ENCODE measurements at regions not wholly inside any gene's neighbourhood (a gene's known extent, or its start where the extent isn't known, plus 50 kb on each side); places are given as distances from the start of the nearest gene placed in this dataset.
"Not testable (repeated sequence)": the region's sequence is repeated elsewhere in the genome, so short reads cannot be mapped to it uniquely, and the experiment has no call there.

DNA sequence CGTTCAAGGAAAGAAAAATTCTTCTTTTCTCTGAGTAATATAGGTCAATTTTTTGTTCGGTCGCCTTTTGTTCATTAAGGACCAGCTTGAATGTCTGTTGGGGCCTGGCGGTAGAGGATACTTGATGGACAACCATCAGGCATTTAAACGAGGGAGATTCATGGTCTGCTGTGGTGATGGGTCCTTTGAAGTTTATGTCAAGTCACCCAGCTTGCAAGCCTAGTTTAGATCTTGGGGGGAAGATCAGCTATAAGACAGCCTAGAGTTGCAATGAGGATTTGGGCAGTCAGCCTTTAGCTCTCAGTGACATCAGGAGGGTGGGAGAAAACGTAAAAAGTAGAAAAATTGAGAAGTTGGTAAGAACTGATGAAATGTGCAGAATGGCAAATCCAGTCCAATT, 80.2 kb upstream of the SPRY4 start:
- no peak for DNase-seq (ENCODE audit: low spot score)

DNA sequence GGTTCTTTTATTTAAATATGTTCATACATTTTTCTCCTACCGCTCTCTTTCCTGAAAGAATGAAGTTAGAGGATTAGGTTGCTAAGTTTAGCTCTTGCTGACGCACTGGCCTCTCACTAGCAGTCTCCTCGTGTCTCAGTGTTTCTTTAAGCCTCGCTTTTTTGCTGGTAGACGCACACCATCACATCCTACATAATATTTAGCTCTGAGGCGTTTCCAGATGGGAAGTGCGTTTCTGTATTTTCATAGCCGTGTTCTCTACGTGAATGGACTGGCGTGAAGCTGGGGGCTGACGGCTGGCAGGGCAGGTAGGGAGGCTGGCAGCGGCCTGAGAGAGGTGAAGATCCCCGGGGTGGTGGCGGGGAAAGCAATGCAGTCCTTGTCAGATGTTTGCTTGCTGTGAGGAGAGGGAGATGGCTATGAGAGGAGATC, 79.2 kb upstream of the SPRY4 start:
- no peak for DNase-seq (ENCODE audit: low spot score)

DNA sequence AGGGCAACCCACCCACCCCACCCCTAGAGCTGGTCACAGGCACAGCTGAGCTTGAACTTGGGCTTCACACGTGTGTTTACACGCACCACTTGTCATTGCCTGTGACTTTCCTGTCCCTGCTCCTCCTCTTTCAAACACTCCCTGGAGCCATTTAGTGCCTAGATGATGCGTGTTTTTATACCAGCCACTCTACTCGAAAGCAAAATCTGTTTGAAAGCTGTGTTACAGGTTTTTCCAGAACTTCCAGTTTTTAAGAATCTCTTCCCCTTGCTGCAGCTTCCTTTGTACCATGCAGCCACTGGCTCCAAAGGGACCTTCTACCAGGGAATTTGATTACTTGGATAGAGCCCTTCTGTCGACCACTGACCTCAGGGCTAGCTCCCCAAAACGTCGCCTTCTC, 78.8 kb upstream of the SPRY4 start:
- DNase-seq (ENCODE audit: low spot score) = no peak

DNA sequence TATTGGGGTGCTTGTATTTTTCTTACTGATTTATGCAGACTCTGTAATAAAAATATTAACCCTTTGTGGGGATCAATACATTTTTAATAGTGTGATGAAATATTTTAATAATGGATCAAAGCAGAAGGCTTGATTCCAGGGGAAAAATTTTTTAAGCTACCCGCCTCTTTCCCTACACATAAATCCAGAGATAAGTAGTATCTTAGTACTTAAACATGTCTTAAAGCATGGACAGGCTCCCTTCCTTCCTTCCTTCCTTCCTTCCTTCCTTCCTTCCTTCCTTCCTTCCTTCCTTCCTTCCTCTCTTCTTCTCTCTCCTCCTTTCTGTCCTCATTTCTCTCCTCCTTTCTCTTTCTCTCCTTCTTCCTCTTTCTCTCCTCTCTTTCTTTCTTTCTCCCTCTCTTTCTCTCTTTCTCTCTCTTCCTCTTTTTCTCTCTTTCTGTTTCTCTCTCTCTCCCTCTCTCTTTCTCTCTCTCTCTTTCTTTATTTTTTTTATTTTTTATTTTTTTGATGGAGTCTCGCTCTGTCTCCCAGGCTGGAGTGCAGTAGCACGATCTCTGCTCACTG, 78.0 kb upstream of the SPRY4 start:
- DNase-seq (ENCODE audit: low spot score) = no peak

GRCh38 chr5:142400415-142400814, 75.6 kb upstream of the SPRY4 start:
- no peak for DNase-seq (ENCODE audit: low spot score)

GRCh38 chr5:142399891-142400290, 75.1 kb upstream of the SPRY4 start:
- no peak for DNase-seq (ENCODE audit: low spot score)

- DNase-seq (ENCODE audit: low spot score) = no peak
Observed at GRCh38 chr5:142398730-142399055, 73.9 kb upstream of the SPRY4 start.

GRCh38 chr5:142398011-142398729, 73.3 kb upstream of the SPRY4 start:
- not testable (repeated sequence) for DNase-seq (ENCODE audit: low spot score)

- DNase-seq (ENCODE audit: low spot score) = no peak
Observed at GRCh38 chr5:142397178-142397577, 72.4 kb upstream of the SPRY4 start.

DNA sequence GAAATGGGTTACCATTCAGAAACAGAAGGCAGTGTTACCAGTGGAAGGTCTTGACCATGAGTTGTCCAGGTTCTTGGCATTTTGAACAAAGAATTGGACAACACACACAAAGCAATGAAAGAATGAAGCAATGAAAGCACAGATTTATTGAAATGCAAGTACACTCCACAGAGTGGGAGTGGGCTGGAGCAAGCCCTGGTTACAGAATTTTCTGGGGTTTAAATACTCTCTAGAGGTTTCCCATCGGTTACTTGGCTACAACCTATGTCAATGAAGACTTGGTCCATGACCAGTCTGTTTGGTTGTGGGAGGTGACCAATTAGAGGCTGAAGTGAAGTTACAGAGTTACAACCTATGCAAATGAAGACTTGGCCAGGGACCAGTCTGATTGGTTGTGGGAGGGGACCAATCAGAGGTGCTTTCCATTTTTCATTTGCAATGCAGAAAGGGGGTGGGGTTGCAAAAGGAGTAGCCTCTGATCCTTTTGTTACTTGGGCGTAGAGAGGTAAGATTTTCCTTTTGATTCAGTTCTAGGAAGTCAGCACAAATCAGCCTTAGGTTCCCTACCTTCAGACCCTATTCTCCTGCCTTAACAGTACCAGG, 71.7 kb upstream of the SPRY4 start:
- no peak for DNase-seq (ENCODE audit: low spot score)

- no peak for DNase-seq (ENCODE audit: low spot score)
Observed at GRCh38 chr5:142395334-142395733, 70.5 kb upstream of the SPRY4 start.

DNA sequence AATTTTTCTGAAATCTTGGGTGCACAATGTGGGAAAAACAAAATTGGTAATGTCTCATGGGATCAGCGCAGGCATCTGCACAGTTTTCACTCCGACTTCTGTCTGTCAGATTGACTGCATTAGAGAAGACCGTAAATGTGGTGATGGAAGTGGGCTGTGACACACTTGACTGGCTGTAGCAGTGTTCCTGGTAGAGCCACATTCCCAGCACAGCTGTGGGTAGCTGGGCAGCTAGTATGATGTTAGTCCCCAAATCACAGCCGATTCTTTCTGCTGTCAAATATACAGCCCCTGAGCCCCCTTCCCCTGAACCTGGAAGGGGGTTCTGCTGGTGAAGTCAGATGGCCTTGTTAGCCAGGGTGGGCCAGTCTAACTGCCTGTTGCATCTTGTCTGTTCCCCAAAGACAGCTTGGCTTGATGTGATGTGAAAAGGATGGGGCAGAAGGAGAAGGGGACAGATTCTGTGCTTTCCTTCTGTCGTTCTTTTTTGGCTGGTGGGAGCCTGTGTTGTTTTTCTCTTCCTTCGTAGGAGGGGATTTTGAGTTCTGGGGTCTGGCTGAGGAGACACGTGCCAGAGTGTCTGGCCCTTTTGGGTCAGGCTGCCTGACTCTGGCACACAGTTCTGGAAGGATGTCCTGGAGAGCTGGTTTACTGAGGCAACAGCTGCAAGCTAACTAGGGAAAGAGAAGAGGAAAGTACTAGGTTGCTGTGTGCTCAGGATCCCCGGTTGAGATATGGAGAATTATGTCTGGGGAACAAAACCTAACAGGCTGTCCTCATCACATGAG, 66.4 kb upstream of the SPRY4 start:
- DNase-seq (ENCODE audit: low spot score) = no peak

GRCh38 chr5:142390334-142390733, 65.5 kb upstream of the SPRY4 start:
- DNase-seq (ENCODE audit: low spot score) = no peak

GRCh38 chr5:142388696-142389095, 63.9 kb upstream of the SPRY4 start:
- DNase-seq (ENCODE audit: low spot score) = no peak

- no peak for DNase-seq (ENCODE audit: low spot score)
Observed at GRCh38 chr5:142387024-142387682, 62.3 kb upstream of the SPRY4 start.

DNA sequence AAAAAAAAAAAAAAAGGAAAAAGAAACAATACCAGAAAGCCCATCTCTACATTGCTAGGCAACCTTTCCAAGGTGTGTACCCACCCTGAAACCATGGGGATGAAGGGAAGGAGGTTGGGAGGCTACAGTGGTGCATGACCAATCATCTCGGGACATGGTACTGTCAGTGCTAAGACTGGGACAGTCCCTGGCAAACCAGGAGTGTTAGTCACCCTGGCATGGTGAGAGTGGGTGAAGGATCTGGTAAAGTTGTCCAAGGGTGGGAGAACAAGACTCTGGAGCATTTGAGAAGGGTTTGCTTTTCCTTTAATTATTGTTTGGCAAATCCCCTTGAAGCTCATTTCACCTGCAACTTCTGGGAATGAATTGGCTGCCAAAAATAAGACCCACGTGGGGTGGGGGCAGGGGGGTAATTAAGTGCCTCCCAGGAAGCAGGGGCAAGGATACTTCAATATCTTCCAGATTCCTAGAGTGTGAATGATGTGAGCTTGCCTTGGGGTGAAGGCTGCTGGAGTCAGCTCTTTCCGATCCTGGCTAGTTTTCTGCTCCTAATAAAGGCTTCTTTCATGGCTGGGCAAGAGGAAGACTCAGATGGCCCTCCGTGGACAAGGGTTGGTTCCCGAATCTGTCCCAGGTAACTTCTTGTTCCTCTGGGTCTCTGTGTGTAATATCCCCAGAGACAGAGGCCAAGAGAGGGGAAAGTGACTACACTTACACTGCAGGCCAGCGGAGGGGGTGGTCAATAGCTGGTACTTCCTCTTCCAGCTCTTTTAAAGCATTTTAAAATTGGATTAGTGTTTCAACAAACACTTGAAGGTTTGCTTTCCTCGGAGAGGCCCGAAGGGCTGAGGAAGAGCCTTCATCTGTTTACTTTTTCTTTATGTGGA, 61.6 kb upstream of the SPRY4 start:
- no peak for DNase-seq (ENCODE audit: low spot score)

GRCh38 chr5:142385194-142385593, 60.4 kb upstream of the SPRY4 start:
- no peak for DNase-seq (ENCODE audit: low spot score)

GRCh38 chr5:142384014-142384413, 59.2 kb upstream of the SPRY4 start:
- DNase-seq (ENCODE audit: low spot score) = no peak

GRCh38 chr5:142382186-142382585, 57.4 kb upstream of the SPRY4 start:
- DNase-seq (ENCODE audit: low spot score) = no peak

DNA sequence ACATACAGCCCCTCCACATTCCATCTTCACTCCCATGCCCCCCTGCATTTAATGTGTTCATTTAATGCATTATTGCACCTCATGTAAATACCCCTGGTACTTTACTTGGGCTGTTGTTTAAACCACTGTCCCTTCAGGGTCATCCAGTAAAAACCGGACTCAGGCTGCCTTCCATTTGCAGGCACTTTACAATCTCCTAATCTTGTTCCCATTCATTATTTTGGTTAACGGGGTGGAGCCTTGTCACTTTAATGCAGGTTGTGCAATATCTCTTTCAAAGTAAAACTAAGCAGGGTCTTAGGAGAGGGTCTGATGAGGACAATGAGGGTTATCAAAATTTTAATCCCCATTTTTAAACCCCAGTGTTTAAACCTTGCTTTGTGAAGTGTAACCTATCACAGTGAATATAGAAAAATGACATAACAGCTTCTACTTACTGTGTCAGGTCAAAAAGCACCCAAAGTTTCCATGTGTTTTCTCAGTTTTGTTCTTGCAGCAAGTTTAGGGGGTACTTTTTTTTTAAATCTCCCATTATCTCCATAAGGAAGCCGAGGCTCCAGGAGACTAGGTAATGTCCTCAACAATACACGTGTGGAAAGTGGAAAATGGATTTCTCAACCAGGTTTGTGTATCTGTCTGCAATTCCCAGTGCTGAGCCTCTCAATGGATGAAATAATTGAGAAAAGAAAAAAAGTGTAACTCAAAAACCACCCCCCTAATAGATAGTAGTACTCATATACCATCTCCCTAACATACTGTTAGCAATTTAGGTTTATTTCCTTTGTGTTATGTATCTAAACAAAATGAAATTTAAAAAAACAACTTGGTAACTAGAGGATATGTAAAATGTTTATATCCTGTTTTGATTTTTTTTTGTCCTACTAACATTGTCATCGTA, 54.2 kb upstream of the SPRY4 start:
- no peak for DNase-seq (ENCODE audit: low spot score)

Measured in left forelimb (tissue), 1 donor.